ENCODE measurements at regions not wholly inside any gene's neighbourhood (a gene's known extent, or its start where the extent isn't known, plus 50 kb on each side); places are given as distances from the start of the nearest gene placed in this dataset.

DNA sequence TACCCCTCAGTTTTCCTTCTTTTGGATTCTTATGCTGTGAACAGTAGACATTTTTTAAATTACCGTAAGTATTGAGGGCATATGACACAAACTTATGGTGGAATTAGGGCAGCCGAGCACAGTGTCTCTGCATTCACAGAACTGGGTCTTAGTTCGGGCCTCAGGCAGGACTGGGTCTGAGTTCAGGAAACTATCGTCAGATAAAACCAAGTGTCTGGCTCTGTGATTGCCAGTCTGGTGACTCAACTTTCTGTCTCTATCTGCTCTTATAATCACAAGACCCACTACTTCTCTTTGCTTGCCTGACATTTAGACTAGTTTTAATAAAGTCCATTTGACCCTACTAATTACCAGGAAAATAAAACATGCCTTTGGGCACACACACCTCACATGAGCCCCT lies 146.2 kb downstream of the LMLN start (continued):
- TF ChIP-seq, protein P1, sequence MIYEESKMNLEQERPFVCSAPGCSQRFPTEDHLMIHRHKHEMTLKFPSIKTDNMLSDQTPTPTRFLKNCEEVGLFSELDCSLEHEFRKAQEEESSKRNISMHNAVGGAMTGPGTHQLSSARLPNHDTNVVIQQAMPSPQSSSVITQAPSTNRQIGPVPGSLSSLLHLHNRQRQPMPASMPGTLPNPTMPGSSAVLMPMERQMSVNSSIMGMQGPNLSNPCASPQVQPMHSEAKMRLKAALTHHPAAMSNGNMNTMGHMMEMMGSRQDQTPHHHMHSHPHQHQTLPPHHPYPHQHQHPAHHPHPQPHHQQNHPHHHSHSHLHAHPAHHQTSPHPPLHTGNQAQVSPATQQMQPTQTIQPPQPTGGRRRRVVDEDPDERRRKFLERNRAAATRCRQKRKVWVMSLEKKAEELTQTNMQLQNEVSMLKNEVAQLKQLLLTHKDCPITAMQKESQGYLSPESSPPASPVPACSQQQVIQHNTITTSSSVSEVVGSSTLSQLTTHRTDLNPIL (CRISPR knock-in tag; IDR thresholded peaks at IDR 0.05): no peak
- TF ChIP-seq, protein P2, sequence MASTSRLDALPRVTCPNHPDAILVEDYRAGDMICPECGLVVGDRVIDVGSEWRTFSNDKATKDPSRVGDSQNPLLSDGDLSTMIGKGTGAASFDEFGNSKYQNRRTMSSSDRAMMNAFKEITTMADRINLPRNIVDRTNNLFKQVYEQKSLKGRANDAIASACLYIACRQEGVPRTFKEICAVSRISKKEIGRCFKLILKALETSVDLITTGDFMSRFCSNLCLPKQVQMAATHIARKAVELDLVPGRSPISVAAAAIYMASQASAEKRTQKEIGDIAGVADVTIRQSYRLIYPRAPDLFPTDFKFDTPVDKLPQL (IDR thresholded peaks at IDR 0.05; ENCODE audit: extremely low read depth, insufficient read length): peak; percentile 69
- TF ChIP-seq, protein P3, sequence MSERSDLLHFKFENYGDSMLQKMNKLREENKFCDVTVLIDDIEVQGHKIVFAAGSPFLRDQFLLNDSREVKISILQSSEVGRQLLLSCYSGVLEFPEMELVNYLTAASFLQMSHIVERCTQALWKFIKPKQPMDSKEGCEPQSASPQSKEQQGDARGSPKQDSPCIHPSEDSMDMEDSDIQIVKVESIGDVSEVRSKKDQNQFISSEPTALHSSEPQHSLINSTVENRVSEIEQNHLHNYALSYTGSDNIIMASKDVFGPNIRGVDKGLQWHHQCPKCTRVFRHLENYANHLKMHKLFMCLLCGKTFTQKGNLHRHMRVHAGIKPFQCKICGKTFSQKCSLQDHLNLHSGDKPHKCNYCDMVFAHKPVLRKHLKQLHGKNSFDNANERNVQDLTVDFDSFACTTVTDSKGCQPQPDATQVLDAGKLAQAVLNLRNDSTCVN (CRISPR knock-in tag; IDR thresholded peaks at IDR 0.05): no peak
- TF ChIP-seq E4F1 (CRISPR knock-in tag; IDR thresholded peaks at IDR 0.05; ENCODE audit: borderline replicate concordance) (no peak), FUS (optimal IDR thresholded peaks at IDR 0.05; ENCODE audit: low read depth, low read length) (no peak), KDM5B (IDR thresholded peaks at IDR 0.05; ENCODE audit: insufficient replicate concordance, low read depth, low read length) (peak; percentile 59), NCOA4 (IDR thresholded peaks at IDR 0.05; ENCODE audit: partially characterized antibody) (no peak), PURB (CRISPR knock-in tag; IDR thresholded peaks at IDR 0.05; ENCODE audit: low read depth) (no peak), MNT (conservative IDR thresholded peaks at IDR 0.05) (no peak)
- TF ChIP-seq, protein P4, sequence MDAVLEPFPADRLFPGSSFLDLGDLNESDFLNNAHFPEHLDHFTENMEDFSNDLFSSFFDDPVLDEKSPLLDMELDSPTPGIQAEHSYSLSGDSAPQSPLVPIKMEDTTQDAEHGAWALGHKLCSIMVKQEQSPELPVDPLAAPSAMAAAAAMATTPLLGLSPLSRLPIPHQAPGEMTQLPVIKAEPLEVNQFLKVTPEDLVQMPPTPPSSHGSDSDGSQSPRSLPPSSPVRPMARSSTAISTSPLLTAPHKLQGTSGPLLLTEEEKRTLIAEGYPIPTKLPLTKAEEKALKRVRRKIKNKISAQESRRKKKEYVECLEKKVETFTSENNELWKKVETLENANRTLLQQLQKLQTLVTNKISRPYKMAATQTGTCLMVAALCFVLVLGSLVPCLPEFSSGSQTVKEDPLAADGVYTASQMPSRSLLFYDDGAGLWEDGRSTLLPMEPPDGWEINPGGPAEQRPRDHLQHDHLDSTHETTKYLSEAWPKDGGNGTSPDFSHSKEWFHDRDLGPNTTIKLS (IDR thresholded peaks at IDR 0.05; ENCODE audit: borderline replicate concordance, low read depth): no peak
- TF ChIP-seq, protein P5, sequence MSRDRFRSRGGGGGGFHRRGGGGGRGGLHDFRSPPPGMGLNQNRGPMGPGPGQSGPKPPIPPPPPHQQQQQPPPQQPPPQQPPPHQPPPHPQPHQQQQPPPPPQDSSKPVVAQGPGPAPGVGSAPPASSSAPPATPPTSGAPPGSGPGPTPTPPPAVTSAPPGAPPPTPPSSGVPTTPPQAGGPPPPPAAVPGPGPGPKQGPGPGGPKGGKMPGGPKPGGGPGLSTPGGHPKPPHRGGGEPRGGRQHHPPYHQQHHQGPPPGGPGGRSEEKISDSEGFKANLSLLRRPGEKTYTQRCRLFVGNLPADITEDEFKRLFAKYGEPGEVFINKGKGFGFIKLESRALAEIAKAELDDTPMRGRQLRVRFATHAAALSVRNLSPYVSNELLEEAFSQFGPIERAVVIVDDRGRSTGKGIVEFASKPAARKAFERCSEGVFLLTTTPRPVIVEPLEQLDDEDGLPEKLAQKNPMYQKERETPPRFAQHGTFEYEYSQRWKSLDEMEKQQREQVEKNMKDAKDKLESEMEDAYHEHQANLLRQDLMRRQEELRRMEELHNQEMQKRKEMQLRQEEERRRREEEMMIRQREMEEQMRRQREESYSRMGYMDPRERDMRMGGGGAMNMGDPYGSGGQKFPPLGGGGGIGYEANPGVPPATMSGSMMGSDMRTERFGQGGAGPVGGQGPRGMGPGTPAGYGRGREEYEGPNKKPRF (IDR thresholded peaks at IDR 0.05; ENCODE audit: low read depth, low read length): no peak

Data from K562 (cell line).